ENCODE measurements at regions not wholly inside any gene's neighbourhood (a gene's known extent, or its start where the extent isn't known, plus 50 kb on each side); places are given as distances from the start of the nearest gene placed in this dataset.
"Not testable (repeated sequence)": the region's sequence is repeated elsewhere in the genome, so short reads cannot be mapped to it uniquely, and the experiment has no call there.

DNA sequence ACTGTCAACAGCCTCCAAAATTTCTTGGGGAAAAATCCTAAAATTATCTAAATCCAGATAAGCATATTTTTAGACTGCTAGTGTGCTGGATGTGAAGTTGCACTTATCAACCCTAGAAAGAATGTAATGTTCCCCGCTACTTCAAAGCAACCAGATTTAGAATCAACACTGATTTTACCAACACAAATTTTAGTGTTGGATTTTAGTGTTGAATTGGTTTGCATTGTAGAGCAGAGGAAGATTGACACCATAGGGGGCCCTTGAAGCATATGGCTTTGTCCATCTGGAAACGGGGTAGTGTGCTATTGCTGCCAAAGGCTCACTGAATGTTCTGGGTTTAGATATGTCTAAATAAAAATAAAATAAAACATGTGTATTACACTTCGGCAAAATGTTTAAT is 126.3 kb upstream of the EMCN start:
- DNase-seq (ENCODE audit: low read depth): no peak

DNA sequence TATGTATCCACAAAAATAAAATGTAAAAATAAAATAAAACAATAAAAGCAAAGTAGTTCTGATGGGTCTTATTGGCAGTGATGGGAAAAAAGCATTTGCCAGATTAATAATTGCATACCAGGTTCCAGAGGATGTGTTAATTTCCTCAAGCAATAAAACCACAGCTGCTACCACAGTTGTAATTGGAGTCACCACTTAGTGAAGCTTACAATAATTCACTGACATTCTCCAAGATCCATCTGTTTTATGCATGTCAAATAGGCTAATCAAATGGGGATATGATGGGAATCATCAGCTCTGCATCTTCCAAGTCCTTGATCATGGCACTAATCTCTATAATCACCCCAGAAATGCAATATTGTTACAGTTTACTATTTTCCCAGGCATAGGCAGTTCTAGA is 123.5 kb upstream of the EMCN start:
- DNase-seq (ENCODE audit: low read depth): no peak

DNA sequence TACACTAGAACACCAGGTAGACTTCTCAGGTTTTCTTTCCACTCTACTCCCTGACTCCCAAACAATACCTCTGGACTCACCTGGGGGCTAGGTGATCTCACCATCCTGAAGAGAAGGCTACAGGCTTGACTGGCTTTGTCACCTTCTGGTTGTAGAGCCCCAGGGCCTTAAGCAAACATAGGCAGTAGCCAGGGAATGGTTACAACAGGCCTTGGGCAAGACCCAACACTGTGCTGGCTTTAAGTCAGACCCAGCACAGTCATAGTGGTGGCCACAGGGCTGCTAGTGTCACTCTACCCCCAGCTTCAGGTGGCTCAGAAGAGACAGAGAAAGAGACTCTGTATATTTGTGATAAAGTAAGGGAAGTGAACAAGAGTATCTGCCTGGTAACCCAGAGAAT is 118.1 kb upstream of the EMCN start:
- DNase-seq (ENCODE audit: low read depth): no peak

DNA sequence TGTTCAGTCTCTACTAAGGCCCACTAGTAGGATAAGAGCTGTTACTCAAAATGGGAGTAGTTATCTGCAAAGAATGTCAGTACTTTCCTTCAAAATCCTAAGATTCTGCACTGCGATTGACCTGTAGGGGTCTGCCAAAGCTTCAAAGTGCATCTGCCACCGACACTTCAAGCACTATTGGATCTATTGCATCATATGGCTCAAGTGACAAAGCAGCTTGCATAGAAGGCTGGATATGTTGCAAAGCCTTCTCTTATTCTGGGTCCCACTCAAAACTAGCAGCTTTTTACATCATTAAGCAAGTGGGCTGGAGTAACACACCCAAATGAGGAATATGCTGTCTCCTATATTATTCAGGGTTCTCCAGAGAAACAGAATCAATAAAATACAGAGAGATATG is 115.4 kb upstream of the EMCN start:
- no peak for DNase-seq (ENCODE audit: low read depth)

DNA sequence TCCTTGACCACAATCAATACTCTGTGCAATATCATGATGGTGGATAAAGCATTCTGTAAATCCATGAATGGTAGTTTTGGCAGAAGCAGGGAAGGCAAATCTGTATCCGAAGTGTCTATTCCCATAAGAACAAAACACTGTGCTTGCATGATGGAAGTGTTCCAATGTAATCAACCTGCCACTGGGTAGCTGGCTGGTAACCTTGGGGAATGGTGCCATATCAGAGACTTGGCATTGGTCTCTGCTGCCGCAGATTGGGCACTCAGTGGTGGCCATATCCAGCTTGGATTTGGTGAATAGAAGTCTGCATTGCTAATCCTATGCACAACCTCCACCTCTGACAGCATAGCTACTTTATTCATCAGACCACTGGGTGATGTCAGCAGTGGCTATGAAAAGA is 114.3 kb upstream of the EMCN start:
- no peak for DNase-seq (ENCODE audit: low read depth)

DNA sequence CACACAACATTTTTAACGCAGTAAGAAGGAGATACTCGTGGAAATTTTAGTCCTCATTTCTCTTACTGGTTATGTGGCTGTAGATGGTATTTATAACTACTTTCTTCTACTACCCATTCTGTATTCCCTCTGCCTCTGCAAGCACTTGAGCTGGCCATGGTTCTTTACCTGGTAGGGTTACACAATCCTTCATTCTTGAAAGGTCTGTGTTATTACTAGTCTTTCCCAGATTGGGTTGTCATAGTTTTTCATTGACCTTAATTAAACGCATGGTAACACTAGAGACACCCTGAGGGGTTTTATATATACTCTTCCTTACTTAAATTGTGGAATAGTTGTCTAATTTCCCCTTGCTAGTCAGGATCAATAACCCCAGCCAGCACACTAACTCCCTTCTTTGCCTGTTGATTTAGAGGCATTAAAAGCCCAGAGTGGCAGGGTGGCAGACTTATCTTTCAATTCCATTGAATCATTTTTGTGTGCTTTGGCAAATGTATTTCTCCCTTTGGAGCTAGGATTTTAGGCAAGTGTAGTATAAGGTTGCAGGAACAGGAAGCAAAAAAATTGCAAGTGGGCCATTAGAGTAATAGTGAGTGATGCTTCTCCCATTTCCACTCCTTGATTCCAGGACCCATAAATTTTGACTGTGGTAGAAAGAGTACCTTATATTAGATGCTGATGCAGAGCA is 113.6 kb upstream of the EMCN start:
- DNase-seq (ENCODE audit: low read depth): no peak

DNA sequence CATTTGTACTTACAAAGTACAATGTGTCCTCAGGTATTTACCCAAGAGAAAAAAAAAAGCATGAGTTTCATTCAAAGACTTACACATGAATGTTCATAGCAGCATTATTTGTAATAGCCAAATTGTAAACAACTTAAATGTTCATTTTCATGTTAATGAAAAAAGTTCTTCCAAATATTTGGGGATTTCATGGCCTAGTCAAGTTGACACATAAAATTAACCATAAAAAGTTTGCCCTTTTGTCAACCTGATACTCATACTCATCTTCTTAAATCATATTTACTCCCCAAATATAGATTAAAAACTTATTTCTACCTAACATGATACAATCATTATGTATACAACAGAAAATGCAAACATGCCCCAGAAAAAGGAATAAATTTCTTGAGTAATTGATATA is 112.5 kb upstream of the EMCN start:
- DNase-seq (ENCODE audit: low read depth): no peak

DNA sequence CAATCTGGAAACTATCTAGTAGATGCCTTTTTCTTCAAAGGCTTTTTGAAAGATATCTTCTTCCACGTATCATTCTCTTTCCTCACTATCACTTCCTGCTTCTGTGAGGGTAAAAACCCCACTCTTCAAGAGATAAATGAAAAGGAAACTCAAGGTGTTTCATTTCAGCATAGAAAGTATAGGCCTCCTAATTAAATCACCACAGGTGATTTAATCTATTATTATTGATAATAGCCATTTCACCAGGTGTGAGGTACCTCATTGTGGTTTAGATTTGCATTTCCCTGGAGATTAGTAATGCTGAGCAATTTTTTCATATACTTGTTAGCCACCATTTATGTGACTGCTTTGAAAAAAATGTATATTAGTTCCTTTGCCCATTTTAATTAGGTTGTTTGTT is 92.0 kb upstream of the EMCN start:
- DNase-seq (ENCODE audit: low read depth): no peak

DNA sequence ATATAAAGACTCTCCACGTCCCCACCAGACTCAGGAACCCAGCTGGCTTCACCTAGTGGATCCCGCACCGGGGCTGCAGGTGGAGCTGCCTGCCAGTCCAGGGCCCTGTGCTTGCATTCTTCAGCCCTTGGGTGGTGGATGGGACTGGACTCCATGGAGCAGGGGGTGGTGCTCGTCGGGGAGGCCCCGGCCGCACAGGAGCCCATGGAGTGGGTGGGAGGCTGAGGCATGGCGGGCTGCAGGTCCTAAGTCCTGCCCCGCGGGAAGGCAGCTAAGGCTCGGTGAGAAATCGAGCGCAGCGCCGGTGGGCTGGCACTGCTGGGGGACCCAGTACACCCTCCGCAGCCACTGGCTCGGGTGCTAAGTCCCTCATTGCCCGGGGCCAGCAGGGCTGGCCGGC is 90.8 kb upstream of the EMCN start:
- not testable (repeated sequence) for DNase-seq (ENCODE audit: low read depth)

DNA sequence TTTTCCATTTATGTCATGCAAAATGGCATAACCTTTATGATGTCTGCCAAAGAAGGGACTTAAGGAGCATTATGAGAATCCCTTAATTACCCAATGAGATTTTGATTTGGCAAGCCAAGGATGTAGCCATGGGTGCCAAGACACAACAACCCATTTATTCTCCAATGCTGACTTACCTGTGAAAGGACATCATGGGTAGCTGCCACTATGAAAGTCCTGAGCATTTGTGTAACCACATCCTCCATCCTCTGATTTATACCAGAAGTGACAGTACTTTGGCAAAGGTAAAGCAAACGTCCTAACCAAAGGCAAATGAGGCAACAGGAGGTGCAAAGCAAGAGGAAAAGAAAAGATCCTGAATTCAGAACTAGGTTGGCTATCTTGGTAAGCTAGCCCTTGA is 87.3 kb upstream of the EMCN start:
- DNase-seq (ENCODE audit: low read depth): no peak

DNA sequence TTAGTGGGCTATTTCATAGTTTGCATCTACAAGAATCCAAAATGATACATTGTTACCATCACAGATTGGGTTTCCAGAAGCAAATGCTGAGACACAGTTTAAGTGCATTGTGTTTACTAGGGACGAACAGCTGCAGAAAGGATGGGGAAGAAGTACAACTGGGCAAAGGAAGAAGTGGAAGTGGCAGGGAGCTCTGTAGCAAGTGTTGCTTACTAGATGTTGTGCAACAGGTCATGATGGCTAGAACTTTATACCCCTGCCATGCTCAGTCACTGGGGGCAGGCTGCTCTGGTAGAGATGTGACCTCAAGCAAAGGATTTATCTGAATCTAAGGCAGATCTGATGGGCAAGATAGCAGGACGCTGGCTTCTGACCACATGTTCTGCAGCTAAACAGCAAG is 76.1 kb upstream of the EMCN start:
- no peak for DNase-seq (ENCODE audit: low read depth)

DNA sequence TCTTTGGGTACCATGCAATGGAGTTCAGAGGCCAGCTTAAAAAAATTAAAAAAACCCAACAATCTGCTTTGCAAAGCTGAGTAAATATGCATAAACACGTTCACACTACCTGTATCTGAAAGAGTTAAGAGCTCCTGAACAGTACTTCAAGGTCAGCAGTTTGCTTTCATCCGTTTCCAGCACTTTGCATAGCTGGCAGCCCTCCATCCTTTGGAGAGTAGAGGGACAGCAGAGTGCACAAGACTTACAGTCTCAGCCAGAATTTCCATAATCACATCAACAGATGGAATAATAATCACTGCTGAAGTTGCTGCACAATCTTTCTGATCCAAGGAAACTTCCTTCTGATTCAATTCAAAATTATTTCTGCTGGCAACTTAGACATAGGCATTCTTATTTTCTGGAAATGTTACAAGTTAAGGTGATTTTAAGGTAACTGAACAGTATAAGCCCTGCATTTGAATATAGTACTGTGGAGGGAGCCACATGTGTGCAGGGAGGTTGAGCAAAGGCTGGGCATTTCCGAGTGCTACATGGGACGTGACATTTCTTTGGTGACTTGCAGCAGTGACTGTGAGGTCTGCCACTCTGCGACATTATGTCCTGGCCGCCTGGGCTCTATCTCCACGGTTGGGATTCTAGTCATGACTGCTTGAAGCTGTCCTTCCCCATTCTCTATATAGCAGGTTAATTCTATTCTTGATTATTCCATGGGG is 73.5 kb upstream of the EMCN start:
- DNase-seq (ENCODE audit: low read depth): no peak

DNA sequence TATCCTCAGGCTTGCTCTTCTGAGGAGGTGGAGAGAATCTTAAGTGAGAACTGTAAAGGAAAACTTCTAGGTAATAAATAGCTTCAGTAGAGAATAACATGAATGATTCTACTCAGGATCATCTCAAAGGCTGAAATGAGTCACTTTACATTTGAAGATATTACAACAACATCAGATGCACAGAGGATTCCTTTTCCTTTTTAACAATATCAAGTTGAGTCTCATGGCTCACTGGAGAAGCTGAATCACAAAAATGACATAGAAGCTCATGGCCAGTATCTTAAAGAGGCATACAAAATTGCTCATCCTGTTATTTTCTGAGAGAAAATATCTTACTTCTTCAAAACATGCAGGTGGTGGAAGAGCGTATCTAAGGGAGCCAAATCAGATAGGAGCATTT is 72.5 kb upstream of the EMCN start:
- peak; percentile 13 for DNase-seq (ENCODE audit: low read depth)

DNA sequence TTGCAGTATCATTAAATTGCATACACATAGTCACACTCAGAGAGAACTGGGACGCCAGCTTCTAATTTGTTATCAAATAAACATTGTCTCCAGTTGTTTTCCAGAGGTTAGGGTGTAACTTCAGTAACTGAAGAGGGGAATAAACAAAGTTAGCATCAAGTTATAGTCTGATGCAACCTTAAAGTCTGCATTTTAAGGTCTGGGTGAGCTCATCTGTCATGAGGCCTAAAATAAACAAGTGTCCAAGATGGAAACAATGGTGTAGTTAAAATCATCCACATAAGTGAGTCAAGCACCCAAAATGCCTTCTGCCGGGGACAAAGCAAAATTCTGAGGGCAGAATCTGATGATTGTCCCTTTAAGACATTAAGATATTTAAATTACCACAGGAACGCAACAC is 70.3 kb upstream of the EMCN start:
- DNase-seq (ENCODE audit: low read depth): no peak

DNA sequence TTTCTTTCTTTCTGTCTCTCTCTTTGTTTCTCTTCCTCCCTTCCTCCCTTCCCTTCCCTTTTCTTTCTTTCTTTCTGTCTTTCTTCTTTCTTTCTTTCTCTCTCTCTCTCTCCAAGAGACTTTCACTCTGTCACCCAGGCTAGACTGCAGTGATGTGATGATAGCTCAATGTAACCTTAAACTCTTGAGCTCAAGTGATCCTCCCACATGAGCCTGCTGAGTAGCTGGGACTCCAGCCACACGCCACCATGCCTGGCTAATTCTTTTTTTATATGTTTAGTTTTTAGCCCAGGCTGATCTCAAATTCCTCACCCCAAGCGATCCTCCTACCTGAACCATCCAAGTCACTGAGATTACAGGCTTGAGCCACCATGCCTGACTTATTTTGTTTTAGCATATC is 64.3 kb upstream of the EMCN start:
- DNase-seq (ENCODE audit: low read depth): no peak

DNA sequence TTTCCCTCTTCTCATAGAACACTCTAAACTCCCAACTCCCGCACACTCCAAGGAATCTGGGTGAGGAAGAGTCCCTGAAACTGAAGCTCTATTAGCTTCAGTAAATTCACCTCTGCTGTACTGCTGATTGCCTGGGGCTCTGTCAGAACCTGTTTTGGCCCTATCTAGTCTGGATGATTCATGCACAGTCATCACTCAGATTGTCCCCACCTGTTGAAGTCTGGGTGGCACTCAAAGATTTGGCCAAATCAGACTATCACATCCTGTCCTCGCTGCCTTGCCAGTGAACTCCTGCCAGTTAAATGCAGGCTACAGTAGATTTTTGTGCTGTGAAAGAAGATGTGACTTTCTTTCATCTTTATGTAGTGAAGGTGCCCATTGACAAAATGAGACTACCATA is 63.5 kb upstream of the EMCN start:
- peak; percentile 45 for DNase-seq (ENCODE audit: low read depth)

DNA sequence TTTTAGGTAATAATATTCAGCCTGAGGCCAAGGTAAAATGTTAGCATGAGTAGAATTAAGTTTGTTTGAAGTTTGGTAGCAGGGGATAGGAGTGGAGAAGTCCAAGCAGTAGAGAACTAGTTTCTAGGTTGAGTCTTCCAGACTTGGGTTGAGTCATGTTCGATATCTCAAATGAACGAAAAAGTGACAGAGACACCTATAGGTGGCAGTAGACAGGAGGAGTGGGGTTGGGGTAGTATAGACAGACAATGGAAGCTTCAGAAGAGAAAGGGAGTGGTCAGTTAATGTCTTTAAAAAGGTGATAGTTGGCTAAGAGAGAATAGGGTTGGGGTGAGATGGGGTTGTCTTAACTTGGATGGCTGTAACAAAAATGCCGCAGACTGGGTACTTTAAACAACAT is 58.7 kb upstream of the EMCN start:
- peak; percentile 8 for DNase-seq (ENCODE audit: low read depth)

DNA sequence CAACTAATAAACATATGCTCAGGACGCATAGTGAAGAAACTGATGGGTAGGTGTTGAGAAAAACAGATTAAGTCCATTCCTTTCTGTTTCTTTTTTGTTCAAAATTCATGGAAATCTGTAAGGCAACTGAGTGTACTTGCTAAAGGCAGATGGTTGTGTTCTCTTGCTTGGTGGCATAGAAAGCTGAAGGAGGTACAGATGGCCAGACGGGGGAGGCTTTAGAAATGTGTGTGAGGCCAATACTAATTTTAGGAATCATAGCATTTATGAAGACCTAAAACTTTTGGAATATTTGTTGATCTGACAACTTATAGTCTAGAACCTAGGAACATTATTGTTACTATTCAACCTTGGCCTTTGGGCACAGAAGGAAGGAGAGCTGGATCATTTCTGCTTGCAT is 56.8 kb upstream of the EMCN start:
- no peak for DNase-seq (ENCODE audit: low read depth)

DNA sequence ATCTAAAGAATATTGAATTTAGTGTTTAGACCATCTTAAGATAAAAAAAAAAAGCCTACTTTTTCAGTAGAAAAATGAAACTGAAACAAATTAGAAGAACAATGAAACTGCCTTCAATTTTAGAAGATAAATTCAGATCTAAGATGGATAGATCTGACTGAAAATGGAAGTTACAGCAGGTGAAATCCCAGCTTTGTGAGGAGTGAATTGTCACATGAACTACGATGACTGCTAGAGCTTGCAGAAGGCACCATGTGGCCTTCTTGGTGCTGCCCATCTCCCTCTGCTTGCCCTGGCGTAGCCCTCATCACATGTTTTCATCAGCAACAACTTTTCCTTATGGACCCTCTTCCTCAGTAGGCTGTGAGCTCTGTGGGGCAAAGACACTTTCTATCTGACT is 51.4 kb upstream of the EMCN start:
- DNase-seq (ENCODE audit: low read depth): no peak
